ENCODE measurements at regions not wholly inside any gene's neighbourhood (a gene's known extent, or its start where the extent isn't known, plus 50 kb on each side); places are given as distances from the start of the nearest gene placed in this dataset.

DNA sequence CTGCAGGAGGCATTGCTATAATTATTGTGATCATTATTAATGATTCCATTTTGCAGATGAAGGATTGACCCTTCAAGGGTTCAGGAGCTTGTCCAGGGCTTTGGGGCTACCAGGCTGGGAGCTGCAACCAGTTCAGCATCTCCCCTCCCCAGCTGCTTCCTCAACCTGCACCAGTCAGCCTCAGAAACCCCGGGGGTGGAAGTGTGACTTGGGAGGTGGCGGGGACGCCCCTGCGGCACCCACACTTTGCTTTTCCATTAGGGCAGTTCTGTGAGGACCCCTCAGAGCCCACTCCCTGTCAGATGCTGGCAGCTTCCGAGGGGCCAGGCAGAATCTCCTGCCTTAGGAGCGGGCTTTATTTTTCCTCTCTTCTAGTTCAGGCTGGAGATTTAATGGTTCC, 85.6 kb downstream of the OLFM1 start:
- Histone ChIP-seq H3K4me1 (ENCODE audit: control insufficient read depth, extremely low read depth, insufficient read depth, low read length) (no peaks in the 10 kb centered on the region), H3K4me3 (ENCODE audit: control insufficient read depth in 2 of 3, extremely low read depth in 1 of 3, insufficient read depth in 2 of 3, low read depth in 1 of 3, low read length in 3 of 3) (no peak overlapping the region), H3K9me1 (ENCODE audit: control insufficient read depth, extremely low read depth, insufficient read depth, low read length) (no peaks in the 10 kb centered on the region), H3K9ac (ENCODE audit: control insufficient read depth, extremely low read depth, insufficient read depth, low read length) (no peak overlapping the region), H3K36me3 (ENCODE audit: control insufficient read depth in 2 of 2, extremely low read depth in 1 of 2, insufficient read depth in 2 of 2, low read length in 2 of 2) (no peaks in the 10 kb centered on the region), H3K27ac (ENCODE audit: control insufficient read depth, insufficient read depth, low read length) (no peak overlapping the region), H2AFZ (ENCODE audit: control insufficient read depth, low read length) (no peak overlapping the region), H3K9me3 (ENCODE audit: control insufficient read depth, low read depth, low read length) (peaks cover 4% of the 10 kb centered on the region), H3K4me2 (ENCODE audit: control insufficient read depth, extremely low read depth, insufficient read depth, low read depth, low read length) (no peak overlapping the region), H3K79me2 (ENCODE audit: control insufficient read depth, insufficient read depth, low read length) (no peaks in the 10 kb centered on the region), H3K27me3 (ENCODE audit: control insufficient read depth, extremely low read depth, insufficient read depth, low read length) (no peaks in the 10 kb centered on the region), H4K20me1 (ENCODE audit: control insufficient read depth, extremely low read depth, insufficient read depth, low read length) (no peaks in the 10 kb centered on the region)
- DNase-seq (ENCODE audit: low read depth, low spot score) = no peak
- no peak for TF ChIP-seq EZH2 (IDR thresholded peaks at IDR 0.05; ENCODE audit: low read length)
- TF ChIP-seq, protein P1, sequence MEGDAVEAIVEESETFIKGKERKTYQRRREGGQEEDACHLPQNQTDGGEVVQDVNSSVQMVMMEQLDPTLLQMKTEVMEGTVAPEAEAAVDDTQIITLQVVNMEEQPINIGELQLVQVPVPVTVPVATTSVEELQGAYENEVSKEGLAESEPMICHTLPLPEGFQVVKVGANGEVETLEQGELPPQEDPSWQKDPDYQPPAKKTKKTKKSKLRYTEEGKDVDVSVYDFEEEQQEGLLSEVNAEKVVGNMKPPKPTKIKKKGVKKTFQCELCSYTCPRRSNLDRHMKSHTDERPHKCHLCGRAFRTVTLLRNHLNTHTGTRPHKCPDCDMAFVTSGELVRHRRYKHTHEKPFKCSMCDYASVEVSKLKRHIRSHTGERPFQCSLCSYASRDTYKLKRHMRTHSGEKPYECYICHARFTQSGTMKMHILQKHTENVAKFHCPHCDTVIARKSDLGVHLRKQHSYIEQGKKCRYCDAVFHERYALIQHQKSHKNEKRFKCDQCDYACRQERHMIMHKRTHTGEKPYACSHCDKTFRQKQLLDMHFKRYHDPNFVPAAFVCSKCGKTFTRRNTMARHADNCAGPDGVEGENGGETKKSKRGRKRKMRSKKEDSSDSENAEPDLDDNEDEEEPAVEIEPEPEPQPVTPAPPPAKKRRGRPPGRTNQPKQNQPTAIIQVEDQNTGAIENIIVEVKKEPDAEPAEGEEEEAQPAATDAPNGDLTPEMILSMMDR (optimal IDR thresholded peaks at IDR 0.05 in 1 of 3, IDR thresholded peaks at IDR 0.05 in 1 of 3, conservative IDR thresholded peaks at IDR 0.05 in 1 of 3; ENCODE audit: extremely low read depth in 1 of 3, insufficient read depth in 2 of 3, low read length in 3 of 3) = no peak
- FAIRE-seq = no peak
- dilution Hi-C loops (cut with MboI; ENCODE audit: extremely low pct_ligation_motif_present, low sequenced_read_pairs) = no loop called here

DNA sequence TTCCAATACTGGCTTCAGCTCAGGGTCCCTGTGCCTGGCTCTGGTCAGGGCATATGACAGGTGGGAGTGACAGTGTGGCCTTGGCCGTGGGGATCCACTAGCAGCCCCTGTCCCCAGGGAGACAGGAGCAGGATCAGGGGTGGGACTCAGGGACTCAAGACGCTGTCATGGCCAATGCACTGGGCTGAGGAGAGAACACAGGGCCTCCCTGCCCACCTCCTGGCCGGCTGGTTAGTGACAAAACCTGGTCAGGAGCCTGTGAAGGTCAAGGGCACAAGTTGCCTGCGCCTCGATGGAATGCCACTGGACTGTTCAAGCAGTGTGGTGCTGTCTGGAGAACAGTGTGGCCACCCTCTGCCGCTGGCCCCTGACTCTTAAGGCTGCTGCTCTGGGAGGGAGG, 86.8 kb downstream of the OLFM1 start:
- Histone ChIP-seq H3K9me1 (ENCODE audit: control insufficient read depth, extremely low read depth, insufficient read depth, low read length) (no peaks in the 10 kb centered on the region), H3K9ac (ENCODE audit: control insufficient read depth, extremely low read depth, insufficient read depth, low read length) (no peak overlapping the region), H3K4me3 (ENCODE audit: control insufficient read depth in 2 of 3, extremely low read depth in 1 of 3, insufficient read depth in 2 of 3, low read depth in 1 of 3, low read length in 3 of 3) (no peak overlapping the region), H3K27ac (ENCODE audit: control insufficient read depth, insufficient read depth, low read length) (no peak overlapping the region), H3K79me2 (ENCODE audit: control insufficient read depth, insufficient read depth, low read length) (no peaks in the 10 kb centered on the region), H3K4me2 (ENCODE audit: control insufficient read depth, extremely low read depth, insufficient read depth, low read depth, low read length) (no peak overlapping the region), H3K36me3 (ENCODE audit: control insufficient read depth in 2 of 2, extremely low read depth in 1 of 2, insufficient read depth in 2 of 2, low read length in 2 of 2) (no peaks in the 10 kb centered on the region), H3K27me3 (ENCODE audit: control insufficient read depth, extremely low read depth, insufficient read depth, low read length) (no peaks in the 10 kb centered on the region), H4K20me1 (ENCODE audit: control insufficient read depth, extremely low read depth, insufficient read depth, low read length) (no peaks in the 10 kb centered on the region), H3K9me3 (ENCODE audit: control insufficient read depth, low read depth, low read length) (peaks cover 4% of the 10 kb centered on the region), H2AFZ (ENCODE audit: control insufficient read depth, low read length) (no peak overlapping the region), H3K4me1 (ENCODE audit: control insufficient read depth, extremely low read depth, insufficient read depth, low read length) (no peaks in the 10 kb centered on the region)
- TF ChIP-seq, protein P1 (optimal IDR thresholded peaks at IDR 0.05 in 1 of 3, IDR thresholded peaks at IDR 0.05 in 1 of 3, conservative IDR thresholded peaks at IDR 0.05 in 1 of 3; ENCODE audit: extremely low read depth in 1 of 3, insufficient read depth in 2 of 3, low read length in 3 of 3) = no peak
- TF ChIP-seq EZH2 (IDR thresholded peaks at IDR 0.05; ENCODE audit: low read length) = no peak
- dilution Hi-C loops (cut with MboI; ENCODE audit: extremely low pct_ligation_motif_present, low sequenced_read_pairs) = no loop called here
- DNase-seq (ENCODE audit: low read depth, low spot score) (no peak), FAIRE-seq (no peak)

All from keratinocyte (primary cell).